Motor neuron (in vitro differentiated cells): ENCODE measurements at regions not wholly inside any gene's neighbourhood (a gene's known extent, or its start where the extent isn't known, plus 50 kb on each side); places are given as distances from the start of the nearest gene placed in this dataset.

Experiments
- ATAC-seq, 8 experiments: fragments of 200-7000 bp; cut with Tn5 transposase; replicated peaks in 6 of 8; 2 replicates each; pipeline ENCODE4 v1.8.0; 2021; ENCODE audit warnings: mild to moderate bottlenecking in 8 of 8, moderate library complexity in 8 of 8
- H3K27ac ChIP-seq, 2 donors: fragments of 250-450 bp; sonication (Bioruptor Pico); 2 replicates each; pipeline ENCODE4 v1.9.0; 2021; ENCODE audit warnings: antibody characterized with exemption in 2 of 2, mild to moderate bottlenecking in 2 of 2, moderate library complexity in 1 of 2
- H3K4me1 ChIP-seq, 2 donors: fragments of 250-450 bp; sonication (Bioruptor Pico); replicated peaks in 1 of 2; 2 replicates each; pipeline ENCODE4 v1.6.1; 2021; ENCODE audit warnings: antibody characterized with exemption in 2 of 2, mild to moderate bottlenecking in 2 of 2, moderate library complexity in 1 of 2
- H3K4me3 ChIP-seq, 5 donors: fragments of 250-450 bp; sonication (Bioruptor Pico); 2 replicates each; pipeline ENCODE4 v1.9.0; 2021; ENCODE audit warnings: antibody characterized with exemption in 5 of 5, mild to moderate bottlenecking in 5 of 5, moderate library complexity in 4 of 5
- WGBS, 10 experiments: fragments of 450-650 bp; shearing (Covaris generic); methylation state at CpG; one replicate each; pipeline ENCODE4 v1.0.0; 2022; 5-methylcytosine and 5-hydroxymethylcytosine counted together
- in situ Hi-C, 9 experiments: fragments of 400-800 bp; cut with MboI; loops; one replicate each; pipeline ENCODE4 v1.15.0; 2021; ENCODE audit warnings: low sequenced_read_pairs in 9 of 9, low pct_unique_long_range_greater_than_20kb in 2 of 9; ENCODE audit not compliant: unreplicated experiment in 9 of 9

DNA sequence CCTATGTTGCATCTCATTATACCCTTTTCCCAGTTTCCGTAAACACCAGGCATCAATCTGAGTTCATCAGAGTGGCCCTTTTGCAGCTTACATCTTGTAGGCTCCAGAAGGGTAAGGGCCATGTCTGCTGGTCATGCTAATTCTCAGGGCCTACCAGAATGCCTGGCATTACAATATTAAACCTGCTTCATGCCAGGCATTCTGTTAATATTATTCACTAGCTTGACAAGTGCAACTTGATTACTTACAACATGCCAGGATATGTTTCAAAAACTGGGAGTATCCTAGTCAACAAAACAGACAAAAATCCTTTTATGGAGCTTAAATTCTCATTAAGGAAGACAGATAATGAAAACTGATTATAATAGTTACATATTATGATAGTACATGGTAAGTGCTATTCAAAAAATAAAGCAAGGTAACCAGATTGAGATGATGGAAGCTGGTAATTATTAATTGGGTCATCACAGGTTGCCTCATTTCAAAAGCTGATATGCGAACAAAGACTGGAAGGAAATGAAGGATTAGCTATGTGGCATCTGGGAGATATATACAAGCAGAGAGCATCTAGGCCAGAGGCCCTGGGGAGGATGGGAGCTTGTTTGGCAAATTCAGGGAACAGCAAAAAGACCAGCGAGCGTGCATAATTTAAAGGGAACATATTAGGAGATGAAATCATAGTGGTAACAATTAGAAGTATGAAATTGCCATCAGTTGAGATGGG, 406.3 kb downstream of the DMRT2 start:
- WGBS, 10 experiments: 43 to 96% (median 62%) methylated on average over 1 to 4 of the region's 4 CpGs
- Histone ChIP-seq H3K4me1 (peaks cover 17 to 27% of the 10 kb centered on the region in 2 donors), H3K27ac (no peak overlapping the region), H3K4me3 (no peak overlapping the region)
- no peak for ATAC-seq
- in situ Hi-C loops: no loop called here

DNA sequence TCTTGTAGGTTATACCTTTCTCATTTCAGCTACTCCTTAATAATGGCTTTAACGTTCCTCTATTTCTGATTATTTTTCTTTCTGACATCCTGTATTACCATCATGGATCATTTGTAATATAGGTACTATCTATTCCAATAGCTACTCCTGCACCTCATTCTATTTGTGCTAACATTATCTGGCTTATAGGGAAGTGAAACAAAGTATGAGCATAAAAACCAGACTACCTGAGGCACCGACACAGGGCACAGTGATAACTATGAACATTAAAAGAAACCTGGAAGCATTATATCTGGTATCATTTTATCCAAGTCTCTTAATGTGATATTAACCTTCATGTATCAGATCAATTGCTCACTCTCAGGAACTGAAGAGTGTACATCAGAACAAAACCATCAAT, 407.3 kb downstream of the DMRT2 start:
- in situ Hi-C loops: no loop called here
- ATAC-seq: no peak
- 39 to 100% (median 81%) methylated on average over 1 to 2 of the region's 2 CpGs; no CpG with 5 or more reads in 1 of the 10 experiments for WGBS, 10 experiments

GRCh38 chr9:1458503-1458902, 408.3 kb downstream of the DMRT2 start:
- Histone ChIP-seq H3K27ac (no peak overlapping the region), H3K4me3 (no peak overlapping the region), H3K4me1 (peaks cover 25 to 38% of the 10 kb centered on the region in 2 donors)
- ATAC-seq: peak; percentile 68 to 98 (median 88)
- in situ Hi-C loops: no loop called here

More for the DNA sequence above, 407.3 kb downstream of the DMRT2 start:
- Histone ChIP-seq H3K4me1 (peaks cover 25 to 32% of the 10 kb centered on the region in 2 donors), H3K27ac (no peak overlapping the region), H3K4me3 (no peak overlapping the region)

DNA sequence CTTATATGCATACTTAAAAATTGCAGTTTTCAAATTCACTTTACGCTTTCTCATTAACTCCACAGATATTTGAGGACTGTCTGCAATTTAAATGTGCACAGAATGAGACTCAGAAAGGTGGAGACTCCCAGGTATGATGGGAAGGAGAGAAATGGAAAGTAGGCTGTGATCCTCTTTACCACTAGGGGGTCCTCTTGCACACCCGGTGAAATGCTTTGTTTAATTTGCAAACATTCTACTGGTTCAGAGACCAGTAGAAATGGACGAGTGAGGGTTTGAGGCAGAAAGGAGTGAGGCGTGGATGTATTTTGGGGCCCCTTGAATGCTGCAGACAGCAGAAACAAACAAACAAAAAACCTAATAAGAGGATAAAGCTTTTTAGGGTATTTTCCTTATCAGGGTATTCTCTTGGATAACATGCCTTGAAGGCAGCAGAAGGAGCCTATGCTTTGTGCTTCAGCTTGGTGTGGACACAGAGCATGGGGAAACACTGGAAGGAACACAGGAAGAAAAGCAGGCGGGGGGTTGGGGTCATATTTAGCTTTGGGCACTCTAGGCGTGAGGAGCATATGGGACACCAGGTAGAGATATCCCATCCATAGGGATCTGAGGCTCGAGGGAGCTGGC, 410.1 kb downstream of the DMRT2 start:
- Histone ChIP-seq H3K4me1 (peaks cover 21 to 25% of the 10 kb centered on the region in 2 donors), H3K27ac (no peak overlapping the region), H3K4me3 (no peak overlapping the region)
- ATAC-seq: peak in 2 of 8 experiments; percentile 26 to 73
- in situ Hi-C loops: no loop called here
- 24 to 100% (median 70%) methylated on average over 1 to 7 of the region's 7 CpGs; no CpG with 5 or more reads in 1 of the 10 experiments for WGBS, 10 experiments

DNA sequence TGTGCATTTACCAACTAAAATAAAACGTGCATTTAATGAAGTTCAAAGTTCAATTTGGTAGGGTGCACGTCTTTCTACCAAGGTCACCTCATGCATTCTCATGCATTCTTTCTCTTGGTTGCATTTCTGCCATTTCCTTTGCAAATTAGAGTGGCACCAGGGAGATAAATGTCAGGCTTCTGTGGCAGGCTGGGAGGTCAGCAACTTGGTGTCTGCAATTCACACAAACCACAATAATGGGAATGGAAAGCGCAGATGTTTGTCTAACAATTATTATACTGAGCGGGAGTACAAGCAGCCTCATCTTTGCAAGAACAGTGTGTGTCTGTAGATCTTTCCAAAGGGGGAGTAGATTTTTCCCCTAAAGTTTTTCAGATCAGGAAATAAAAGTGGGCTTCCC, 411.7 kb downstream of the DMRT2 start:
- 0 to 69% (median 14%) methylated on average over 1 to 4 of the region's 4 CpGs; no CpG with 5 or more reads in 2 of the 10 experiments for WGBS, 10 experiments
- Histone ChIP-seq H3K4me3 (no peak overlapping the region), H3K4me1 (peaks cover 11 to 12% of the 10 kb centered on the region in 2 donors), H3K27ac (no peak overlapping the region)
- in situ Hi-C loops: no loop called here
- peak in 4 of 8 experiments; percentile 31 to 52 (median 42) for ATAC-seq

- in situ Hi-C loops: no loop called here
- peaks cover 8 to 10% of the 10 kb centered on the region in 2 donors for H3K4me1 ChIP-seq
- no peak overlapping the region for H3K4me3 ChIP-seq
- WGBS, 10 experiments: 3 to 100% (median 60%) methylated on average over 1 to 4 of the region's 4 CpGs; no CpG with 5 or more reads in 1 of the 10 experiments
- ATAC-seq: peak in 1 of 8 experiments; percentile 31
- H3K27ac ChIP-seq: no peak overlapping the region
Observed at GRCh38 chr9:1462626-1463308, 412.6 kb downstream of the DMRT2 start.

GRCh38 chr9:1469996-1470395, 419.8 kb downstream of the DMRT2 start:
- in situ Hi-C loops: no loop called here
- Histone ChIP-seq H3K27ac (no peak overlapping the region), H3K4me1 (no peaks in the 10 kb centered on the region), H3K4me3 (no peak overlapping the region)
- ATAC-seq: no peak
- 0 to 88% (median 38%) methylated on average over 1 of the region's 1 CpG; no CpG with 5 or more reads in 3 of the 10 experiments for WGBS, 10 experiments

DNA sequence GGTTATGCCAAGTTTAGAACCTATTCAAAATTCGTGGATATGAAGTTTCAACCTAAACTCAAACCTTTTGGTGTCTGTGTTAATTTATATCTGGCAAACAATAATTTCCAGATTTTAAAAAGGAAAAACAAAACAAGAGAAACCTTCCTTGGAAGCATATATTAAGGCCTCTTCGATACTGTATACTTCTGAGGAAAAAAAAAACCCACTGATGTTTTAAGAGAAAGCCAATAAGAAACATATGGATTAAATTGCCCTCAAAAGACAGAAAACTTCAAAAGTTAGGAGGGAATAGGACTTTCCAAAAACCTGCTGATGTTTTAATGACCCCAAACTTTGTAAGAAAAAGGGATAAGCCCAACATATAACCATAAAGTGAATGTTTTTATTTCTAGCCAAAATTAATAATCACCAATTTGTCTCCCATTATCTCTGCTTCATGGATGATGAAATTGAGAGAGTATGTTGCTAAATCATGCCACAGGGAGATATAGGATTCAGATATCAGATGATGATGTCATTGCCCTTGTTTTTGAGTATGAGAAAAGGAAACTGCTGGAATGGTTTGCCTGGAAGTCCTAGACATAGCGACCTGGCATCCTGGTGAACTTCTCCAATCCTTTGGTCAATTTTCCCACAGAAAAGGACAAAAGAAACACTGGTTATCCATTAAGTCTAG, 423.9 kb downstream of the DMRT2 start:
- WGBS, 10 experiments: 0 to 80% (median 47%) methylated on average over 1 to 3 of the region's 3 CpGs; no CpG with 5 or more reads in 1 of the 10 experiments
- peak in 1 of 8 experiments; percentile 43 for ATAC-seq
- Histone ChIP-seq H3K27ac (no peak overlapping the region), H3K4me1 (no peaks in the 10 kb centered on the region), H3K4me3 (no peak overlapping the region)
- in situ Hi-C loops: no loop called here

- ATAC-seq: peak in 2 of 8 experiments; percentile 76 to 80
- H3K4me1 ChIP-seq: no peaks in the 10 kb centered on the region
- WGBS, 10 experiments: 0 to 82% (median 71%) methylated on average over 1 of the region's 1 CpG
- H3K27ac ChIP-seq: no peak overlapping the region
- H3K4me3 ChIP-seq: no peak overlapping the region
- in situ Hi-C loops: loop anchor here in 1 of 9 experiments (25.0 kb wide), 1 partner anchor 87 kb away; no protein-coding TSS in a partner anchor
Observed at GRCh38 chr9:1474671-1475070, 424.5 kb downstream of the DMRT2 start.

DNA sequence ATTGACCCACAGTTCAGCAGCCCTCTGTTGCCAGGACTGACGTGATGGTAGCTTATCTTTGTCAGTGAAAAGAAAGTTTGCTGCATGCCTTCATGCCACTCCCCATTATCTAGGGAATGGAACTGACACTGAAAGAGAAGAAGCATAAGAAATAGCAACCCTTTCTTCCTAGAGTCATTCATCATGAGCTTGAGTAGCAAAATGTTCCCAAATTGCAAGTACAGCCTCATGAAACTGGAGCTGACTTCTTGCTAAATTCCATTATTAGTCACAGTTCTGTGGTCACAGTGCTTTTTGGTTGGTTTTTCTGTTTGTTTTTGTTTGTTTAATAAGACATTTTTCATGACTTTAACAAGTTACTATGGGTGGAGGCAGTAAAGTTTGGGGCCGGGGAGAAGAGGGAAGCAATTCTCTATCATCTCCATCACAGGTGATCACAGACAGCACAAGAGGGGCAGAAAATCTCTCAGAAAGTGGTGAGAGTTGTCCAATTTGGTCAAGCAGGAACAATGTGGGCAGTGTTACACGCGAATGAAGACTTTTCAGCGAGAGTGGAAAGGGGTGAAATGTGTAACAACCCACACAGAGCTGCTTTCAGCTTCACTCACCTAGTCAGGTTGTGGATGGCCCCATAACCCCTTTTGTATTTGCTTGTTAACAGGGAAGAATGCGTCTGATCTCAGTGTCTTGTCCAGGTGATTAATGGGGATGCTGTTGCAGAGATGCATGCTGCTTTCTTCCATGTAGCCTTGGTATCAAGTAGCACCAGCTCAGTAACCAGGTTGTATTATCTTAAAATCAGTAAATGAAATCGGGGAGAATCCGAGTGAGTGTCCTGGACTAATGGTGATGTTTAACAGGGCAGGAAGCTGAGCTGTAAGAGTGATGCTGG, 440.4 kb downstream of the DMRT2 start:
- ATAC-seq: peak in 1 of 8 experiments; percentile 41
- Histone ChIP-seq H3K4me1 (peaks cover 0 to 13% of the 10 kb centered on the region in 2 donors), H3K27ac (no peak overlapping the region), H3K4me3 (no peak overlapping the region)
- in situ Hi-C loops: loop anchor here in 1 of 9 experiments (25.0 kb wide), 1 partner anchor 103 kb away; no protein-coding TSS in a partner anchor
- 13 to 76% (median 40%) methylated on average over 1 to 7 of the region's 8 CpGs; no CpG with 5 or more reads in 1 of the 10 experiments for WGBS, 10 experiments

DNA sequence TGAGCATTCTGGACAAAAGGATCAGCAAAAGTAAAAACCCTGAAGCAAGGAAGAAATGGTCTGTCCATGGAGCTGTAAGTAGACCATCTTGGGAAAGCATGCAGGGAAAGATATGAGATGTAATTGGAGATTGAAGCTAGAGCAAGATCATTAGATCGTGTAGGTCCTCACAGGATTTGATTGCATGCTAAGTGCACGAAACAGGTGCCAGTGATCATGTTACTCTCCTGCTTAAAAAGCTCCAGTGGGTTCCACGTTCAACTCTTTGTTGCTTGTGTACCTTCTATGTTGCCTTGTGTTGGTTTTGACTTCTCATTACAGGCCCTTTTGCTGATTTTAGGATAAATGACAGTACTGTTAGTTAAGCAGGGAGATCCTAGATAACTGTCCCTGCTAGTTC, 442.0 kb downstream of the DMRT2 start:
- ATAC-seq: no peak
- H3K4me1 ChIP-seq: peaks cover 0 to 13% of the 10 kb centered on the region in 2 donors
- no peak overlapping the region for H3K27ac ChIP-seq
- no peak overlapping the region for H3K4me3 ChIP-seq
- WGBS, 10 experiments: 10 to 100% (median 48%) methylated on average over 1 to 3 of the region's 3 CpGs; no CpG with 5 or more reads in 2 of the 10 experiments
- in situ Hi-C loops: loop anchor here in 1 of 9 experiments (25.0 kb wide), 1 partner anchor 105 kb away; no protein-coding TSS in a partner anchor
